HG03060 (cell line): ENCODE measurements at regions not wholly inside any gene's neighbourhood (a gene's known extent, or its start where the extent isn't known, plus 50 kb on each side); places are given as distances from the start of the nearest gene placed in this dataset.
A peak's percentile ranks its signal among the peaks of the same experiment; 100 is the strongest.

ENCODE experiments used
- ATAC-seq: cut with Tn5 transposase; IDR thresholded peaks from one replicate; pipeline ENCODE4 v1.9.1; 2021; ENCODE audit warnings: low read depth, moderate number of reproducible peaks; ENCODE audit not compliant: unreplicated experiment

DNA sequence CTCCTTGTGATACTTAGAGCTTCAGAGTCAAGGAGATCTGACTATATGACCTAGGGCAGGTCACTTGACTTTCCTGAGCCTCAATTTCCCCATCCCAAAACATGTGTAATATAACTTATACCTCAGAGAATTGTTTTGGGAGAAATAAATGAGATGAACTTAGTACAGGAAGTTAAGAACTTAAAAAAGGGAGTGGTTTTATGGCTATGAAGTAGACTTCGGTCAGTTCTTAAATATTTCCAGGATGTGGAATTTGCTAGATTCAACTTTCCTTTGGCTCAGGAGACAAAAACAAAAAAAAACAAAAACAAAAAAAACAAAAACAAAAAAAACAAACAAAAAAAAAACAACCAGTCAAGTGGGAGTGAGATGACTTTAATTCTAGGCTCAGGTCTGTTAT is 116.7 kb downstream of the EDEM1 start:
- no peak for ATAC-seq

DNA sequence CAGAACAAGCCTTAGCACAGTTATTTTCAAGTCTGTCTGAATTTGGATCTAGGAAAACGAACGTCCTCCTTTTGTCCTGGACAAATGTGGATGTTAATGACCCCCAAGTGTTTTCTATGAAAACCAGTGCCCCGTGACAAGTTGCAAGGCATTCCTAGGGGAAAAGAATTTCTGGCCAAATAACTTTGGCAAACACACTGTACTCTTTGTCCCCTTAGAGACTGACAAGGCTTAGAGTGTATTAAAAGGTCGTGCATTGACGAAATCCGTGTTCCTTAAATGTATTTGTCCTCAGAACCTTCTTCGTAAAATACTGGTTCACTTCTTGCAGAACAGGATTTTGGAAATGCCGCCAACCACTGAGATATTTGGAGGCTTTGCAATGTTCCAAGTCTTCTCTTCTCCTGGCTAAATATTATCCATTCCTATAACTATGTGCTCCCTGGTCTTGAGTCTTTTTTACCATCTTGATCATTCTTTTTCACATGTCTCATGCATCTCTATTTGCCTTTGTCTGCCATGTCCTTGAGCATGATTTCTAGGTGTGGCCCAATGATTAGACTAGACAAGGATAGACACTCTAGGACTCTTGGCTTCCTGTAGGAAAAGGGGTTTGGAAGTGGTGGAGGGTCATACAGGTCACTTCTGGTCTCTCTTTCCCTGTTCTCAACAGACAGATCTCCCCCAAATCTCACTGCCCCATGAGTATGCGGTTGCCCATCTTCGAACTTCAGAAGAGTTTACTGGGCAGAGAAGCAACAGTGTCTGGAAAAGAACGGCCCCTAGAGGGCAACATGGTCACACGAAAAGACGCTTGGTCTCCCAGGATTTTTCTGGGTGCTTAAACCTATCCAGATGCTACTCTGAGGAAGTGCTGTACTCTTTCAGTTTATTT is 117.5 kb downstream of the EDEM1 start:
- ATAC-seq, result peak; percentile 57

DNA sequence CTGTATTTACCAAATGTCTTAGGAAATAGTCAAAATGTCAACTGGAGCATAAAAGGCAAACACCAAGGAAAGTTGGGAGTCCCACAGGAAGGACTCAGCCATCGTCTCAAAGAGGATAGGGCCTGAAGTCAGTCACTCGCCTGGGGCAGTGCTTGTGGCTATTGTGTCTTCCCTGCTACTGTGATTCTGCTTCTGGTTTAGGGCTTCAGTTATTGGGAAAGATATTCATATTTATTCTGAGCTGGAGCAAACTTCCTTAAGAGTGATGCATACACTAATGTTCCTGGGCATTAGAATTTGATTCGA is 118.1 kb downstream of the EDEM1 start:
- no peak for ATAC-seq

DNA sequence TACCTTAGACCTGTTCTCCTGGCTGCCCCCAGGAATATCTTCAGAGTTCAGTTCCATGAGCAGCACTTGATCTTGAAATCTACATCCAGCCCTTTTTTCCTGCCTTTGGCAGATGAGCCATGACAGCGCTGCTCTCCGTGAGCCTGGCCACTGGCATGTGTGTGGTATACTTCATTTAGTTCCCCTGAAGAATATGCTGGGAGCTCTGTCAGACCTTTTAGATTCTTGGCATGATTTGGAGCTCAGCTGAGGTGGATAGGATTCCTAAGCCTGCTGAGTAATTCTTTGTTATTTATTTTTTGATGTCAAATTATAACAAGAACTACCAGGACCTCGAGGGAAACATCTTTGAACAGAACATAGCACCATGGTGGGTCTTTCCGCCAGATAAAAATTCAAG is 121.7 kb downstream of the EDEM1 start:
- ATAC-seq, result no peak

DNA sequence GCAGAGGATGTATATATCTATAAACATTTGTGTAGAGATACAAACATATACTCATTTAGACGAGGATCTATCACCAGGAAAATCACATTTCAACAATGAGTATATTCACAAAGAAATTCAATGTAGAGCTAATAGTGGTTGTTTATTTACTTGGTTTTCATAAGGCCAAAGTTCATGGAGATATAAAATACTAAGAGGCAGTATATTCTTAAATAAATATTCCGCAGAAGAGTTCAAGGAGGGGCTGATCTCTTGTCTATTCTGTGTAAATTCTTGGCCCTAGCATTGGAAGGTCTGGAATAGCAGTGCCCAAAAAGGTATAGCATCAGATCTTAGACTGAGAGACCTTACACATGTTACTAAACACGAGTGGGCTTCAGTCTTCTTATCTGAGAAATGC is 122.1 kb downstream of the EDEM1 start:
- no peak for ATAC-seq

DNA sequence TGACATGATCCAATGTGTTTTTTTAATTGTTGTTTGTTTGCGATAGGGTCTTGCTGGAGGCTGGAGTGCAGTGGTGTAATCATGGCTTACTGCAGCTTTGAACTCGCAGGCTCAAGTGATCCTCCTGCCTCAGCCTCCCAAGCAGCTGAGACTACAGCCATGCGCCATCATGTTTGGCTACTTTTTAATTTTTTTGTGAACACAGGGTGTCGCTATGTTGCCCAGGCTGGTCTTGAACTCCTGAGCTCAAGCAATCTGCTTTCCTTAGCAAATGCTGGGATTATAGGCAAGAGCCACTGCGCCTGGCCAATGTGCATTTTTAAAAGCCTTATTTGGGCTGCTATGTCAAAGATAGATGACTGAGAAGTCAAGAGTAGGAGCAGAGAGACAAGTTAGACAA is 123.0 kb downstream of the EDEM1 start:
- ATAC-seq, result no peak

DNA sequence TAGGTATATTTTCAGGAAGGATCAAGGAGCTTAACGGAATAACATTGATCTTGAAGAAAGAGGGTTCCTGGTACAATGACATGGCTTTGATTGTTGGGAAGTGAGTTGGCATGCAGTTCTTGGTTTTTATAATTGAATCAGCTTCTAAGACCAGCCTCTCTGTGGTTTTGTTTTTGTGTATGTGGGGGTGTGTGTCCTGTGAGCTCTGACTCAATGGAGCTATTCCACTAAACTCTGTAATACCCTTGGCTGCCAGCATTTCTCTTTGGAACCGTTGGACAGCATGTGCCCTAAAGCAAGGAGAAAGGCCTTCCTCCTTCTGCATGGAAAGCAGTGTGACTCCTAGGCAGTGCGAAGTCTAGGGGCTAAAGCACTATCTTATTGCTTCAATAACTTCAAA is 124.8 kb downstream of the EDEM1 start:
- ATAC-seq, result no peak

DNA sequence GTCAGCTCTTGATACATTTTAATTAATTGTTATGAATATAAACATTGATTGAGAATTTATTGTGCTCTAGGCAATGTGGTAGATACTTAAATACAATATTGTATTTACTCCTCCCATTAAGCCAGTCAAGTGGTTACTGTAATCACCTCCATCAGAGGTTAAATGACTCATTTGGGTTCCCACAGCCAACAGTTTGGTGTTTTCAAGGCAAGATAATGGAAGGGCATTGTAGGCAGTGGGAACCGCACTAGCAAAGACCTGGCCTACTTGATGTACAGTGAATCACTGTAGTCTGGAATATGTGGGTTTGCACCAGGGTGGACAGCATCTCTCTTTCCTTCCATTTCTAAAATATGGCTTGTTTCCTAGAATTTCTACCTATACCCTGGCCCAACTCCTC is 127.4 kb downstream of the EDEM1 start:
- ATAC-seq, result no peak

DNA sequence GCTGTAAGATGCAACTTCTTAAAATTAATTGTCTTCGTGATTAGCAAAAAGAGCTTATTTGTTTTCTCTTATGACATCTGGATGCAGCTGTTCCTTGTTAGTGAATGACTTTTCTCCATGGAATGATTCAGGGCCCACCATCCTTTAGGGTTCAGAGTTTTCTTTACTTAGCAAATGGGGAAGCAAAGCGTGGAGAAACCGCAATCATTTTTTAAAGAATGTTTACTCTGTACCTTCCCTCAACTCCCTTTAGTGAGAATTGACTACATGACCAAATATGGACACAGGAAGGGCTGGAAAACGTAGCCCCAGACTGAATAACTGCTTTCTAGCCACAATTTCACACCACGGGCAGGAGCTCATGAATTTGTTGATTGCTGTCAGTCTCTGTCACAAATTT is 130.1 kb downstream of the EDEM1 start:
- ATAC-seq, result no peak

DNA sequence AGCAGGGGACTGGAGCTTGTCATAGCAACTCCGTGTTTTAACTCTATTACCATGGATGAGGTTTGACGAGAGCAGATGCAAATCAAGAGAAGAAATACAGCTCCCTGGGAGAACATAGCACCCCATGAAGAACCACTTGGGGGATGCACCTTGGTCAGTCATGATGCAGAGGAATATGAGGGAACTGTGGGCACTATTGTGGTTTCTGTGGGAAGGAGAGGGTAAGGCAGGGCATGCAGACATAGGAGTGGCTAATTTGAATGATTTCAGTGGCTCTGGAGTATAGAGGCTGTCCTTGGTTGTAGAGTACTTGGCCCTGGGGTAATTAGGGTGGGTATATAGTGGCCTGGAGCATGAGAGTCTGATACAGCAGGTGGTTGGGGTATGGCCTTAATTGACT is 131.9 kb downstream of the EDEM1 start:
- ATAC-seq, result no peak

DNA sequence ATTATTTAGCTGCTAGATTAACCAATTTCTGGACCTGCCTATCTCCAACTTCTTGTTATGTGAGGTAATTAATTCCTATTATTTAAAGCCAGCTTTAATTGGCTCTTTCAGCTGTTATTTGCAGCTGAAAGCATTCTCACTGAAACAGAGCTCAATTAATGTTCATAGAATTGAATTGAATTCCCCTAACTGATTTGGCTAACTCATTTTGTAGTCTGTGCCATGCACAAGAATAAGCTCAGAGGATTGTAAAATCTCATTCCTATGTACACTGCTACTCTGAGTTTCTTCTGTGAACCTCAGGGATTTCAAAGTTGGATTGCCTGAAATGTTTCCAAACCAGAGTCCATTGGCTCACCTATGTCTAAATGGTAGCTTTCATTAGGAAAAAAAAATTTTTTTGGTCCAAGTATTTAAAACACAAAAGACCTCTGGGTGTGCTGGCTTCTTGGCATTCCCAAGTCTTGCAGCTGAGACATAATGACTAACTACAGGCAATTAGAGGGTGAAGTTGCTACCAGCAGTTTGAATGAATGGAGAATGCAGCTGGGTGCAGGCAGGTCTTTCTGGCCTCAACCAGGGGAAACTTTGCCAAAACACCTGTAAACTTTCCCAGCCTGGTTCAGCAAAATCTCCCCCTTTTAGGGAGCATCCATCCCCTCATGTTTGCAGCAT is 134.3 kb downstream of the EDEM1 start:
- ATAC-seq, result no peak

DNA sequence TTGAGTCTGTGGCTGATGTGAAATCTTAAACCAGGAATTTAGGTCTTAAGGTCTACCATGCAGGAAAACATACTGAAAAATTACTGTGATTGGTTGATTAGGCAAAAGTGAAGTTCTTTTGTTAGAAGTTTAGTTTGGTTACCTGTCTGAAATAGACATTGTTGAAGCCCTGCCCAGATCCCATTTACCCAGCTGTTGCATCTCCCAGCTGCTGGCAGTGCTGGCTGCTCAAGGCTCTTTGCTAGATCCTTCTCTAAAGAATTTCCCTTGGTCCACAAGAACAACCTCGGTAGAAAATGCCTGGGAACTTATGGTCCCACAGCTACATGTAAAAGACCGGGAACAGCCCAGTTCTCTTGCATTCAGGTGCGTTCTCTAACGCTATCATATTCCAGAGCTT is 137.3 kb downstream of the EDEM1 start:
- ATAC-seq, result no peak

DNA sequence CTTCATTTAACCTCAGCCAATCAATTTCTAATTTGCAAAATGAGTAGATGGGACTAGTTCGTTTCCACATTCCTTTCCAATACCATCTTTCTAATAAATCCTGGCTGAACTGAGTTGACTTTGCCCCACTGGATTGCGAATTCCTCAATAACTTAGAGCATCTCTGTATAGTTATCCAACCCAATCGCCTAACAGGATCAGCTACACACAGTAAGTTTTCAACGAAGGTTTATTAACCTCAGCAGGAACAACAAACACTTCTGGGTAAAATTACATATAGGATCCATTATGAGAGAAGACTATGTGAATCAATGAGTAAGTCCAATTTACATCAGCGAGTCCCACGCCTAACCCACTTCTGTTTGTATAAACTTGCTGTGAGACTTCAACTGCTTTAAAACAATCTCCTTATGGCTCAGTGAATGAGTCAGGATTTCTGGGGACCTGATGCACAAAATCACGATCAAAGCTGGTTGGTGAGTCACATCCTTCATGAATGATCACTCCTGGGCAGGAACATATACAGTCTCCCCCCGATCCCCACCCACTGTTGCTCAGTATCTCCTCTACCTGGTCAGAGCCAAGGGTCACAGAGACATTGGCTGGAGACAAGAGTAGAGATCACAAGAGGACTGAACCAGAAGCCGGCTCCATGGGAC is 142.8 kb downstream of the EDEM1 start:
- no peak for ATAC-seq

DNA sequence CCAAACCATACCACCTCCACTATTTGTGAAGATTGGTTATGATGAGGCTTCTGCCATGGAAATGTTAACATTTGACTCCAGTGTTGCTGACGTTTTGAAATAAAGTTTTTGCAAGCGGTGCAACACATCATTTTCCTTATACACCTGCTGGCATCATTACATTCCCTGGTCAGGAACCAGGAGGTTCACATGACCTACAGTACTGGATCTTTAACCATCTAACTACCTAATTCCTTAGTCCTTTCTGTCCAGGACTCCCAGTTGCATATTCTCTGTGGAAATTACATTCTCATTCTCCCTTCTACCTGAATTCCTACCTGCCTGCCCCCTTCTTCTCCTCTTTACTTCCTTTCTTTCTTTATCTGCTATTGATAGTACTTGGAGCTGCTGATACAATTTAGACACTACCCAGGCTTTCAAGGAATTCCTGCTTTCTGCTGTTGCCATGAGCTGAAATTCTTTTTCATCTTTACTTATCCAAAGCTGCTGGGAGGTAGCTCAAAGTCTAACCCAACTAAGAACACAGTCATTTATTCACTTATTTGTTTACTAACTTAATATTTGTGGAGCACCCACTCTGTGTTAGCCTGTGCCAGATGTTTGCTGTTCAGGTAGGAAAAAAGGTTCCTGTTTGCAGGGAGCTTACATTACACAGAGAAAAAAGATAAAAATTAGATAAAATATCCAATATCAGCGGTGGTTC is 144.2 kb downstream of the EDEM1 start:
- no peak for ATAC-seq

DNA sequence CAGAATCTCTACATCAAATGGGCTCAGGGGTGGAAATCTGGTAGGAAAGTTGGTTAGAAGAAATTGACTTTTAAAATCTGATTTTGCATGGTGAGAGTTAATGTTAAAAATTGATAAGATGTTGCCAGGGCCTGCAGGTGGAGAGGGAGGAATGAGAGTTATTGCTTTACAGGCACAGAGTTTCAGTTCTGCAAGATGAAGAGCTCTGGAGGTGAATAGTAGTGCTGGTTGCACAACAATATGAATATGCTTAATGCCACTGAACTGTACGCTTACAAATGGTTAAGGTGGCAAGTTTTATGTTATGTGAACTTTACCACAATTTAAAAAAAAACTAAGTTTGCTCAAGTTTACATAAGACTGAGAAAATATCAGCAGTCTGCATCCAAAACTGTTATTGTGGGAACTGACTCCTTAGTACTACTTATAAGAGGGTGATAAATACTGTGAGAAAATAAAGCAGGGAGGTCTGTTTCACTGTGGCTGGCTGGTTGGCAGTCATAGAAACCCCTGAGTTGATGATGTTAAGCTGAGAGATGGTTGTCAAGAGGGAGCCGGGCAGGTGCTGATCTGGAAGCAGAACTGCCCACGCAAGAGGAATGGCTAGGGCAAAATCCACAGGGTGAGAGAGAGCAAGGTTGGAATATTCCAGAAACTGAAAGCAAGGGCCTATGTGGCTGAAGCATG is 144.9 kb downstream of the EDEM1 start:
- ATAC-seq, result no peak

DNA sequence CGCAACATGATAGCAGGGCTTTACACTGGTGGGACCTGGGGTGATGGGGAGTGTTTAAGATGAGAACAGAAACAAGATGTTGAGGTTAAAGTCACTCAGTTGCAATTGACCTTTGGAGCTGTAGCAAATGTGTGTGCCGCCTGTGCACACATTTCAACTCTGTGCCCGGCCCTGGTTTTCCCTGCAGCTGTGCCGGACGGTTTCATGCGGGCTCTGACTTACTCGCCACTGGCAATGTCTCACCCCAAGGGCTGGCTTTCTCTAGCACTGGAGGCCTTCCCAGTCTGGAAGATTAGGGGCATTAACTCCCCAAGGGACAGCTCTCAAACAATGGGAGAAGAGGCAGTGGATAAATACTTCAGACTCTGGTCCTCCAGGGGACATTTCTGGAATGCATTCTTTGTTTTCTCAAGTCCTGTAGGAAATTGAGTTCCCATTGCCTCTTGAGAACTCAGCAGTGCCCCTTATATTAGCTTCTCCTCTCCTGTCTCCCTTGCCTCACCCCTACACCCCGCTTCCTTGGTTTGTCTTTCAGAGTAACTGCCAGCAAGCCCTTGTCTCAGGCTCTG is 152.5 kb downstream of the EDEM1 start:
- no peak for ATAC-seq

DNA sequence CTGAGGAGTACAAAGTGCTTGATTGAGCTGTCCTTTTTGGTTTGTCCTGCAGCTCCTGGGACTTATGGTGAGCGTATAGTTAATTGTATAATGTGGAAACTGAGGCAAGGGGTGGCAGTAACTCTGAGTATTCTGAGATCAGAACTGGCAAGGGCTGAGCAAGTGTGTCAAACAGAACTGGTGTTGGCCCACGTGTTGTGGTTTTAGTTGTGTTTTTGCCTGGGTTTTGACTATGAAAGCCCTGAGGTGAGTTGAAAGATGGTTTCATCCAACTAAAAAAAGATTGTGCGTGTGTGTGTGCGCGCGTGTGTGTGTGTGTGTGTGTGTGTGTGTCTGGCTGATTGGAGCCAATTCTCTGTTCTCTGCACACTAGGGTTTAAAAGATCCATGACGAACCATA is 154.1 kb downstream of the EDEM1 start:
- no peak for ATAC-seq

DNA sequence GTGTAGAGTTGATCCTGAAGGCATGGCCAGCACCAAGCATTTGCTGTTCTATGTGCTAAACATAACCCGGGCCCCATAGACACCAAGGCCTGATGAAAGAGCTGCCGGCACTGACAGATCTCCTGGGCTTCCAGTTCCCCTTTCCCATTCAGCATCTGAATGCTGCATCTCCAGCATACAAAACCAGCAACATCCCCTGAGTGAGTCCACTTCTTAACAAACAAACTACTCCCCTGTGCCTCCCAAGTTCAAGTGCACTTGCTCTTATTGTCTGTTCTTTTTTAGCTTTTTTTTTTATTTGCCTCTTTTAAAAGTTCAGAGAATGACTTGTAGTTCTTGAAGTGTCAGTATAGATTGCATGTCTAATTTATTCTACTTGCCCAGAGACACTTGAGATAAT is 156.0 kb downstream of the EDEM1 start:
- no peak for ATAC-seq

DNA sequence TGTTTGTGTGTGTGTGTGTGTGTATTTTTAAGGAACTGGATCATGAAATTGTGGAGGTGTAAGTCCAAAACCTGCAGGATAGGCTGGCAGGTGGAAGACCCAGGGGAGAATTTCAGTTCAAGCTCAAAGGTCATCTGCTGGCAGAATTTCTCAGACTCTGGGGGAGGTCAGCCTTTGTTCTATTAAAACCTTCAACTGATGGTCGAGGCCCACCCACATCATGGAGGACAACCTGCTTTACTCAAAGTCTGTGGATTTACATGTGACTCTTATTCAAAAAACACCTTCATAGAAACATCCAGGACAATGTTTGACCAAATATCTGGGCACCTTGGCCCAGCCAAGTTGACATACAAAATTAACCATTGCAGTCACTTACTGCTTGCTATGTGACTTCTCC is 157.2 kb downstream of the EDEM1 start:
- no peak for ATAC-seq

DNA sequence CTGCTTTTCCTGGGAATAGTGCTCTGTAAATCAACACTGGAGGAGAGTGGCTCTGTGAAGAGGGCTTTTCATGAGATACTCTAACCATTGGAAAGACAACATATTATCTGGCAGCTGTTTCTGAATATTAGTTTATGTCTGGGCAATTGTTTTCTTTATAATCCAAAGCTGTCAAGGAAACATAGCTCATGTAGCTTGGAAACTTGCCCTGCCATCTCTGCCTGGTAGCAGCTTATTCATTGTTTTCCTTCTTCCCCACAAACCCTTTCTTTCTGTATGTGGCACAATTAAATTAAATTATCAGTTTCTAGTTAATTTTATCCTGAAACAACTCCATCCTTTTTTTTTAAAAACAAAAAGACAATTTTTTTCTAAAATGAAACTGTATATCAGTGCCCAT is 160.0 kb downstream of the EDEM1 start:
- ATAC-seq, result no peak
